ENCODE measurements at regions not wholly inside any gene's neighbourhood (a gene's known extent, or its start where the extent isn't known, plus 50 kb on each side); places are given as distances from the start of the nearest gene placed in this dataset.

DNA sequence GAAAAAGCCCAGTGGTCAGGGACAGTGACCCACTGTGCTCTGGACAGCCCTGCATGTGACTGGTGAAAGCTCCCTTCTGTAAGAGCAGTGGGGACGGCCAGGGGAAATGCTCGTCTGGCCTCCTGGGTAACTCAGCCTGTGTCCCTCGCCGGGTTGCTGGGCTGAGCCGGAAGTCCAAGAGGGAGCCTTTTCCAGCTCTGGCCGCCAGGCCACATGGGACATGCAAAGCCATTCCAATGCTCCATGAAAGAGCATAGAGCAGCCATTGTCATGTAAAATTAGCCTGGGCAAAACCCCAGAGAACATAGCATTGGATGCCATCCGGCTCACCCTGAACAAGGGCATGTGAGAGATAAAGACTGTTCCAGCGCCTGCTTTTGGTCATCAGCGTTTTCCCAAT, 64.9 kb upstream of the ADRB1 start:
- Histone ChIP-seq H3K4me2 (replicated peaks; ENCODE audit: extremely low read depth, low read length, poor library complexity, severe bottlenecking) (no peak overlapping the region), H3K27me3 (ENCODE audit: control insufficient read depth in 2 of 2, insufficient read depth in 2 of 2, low read length in 2 of 2) (no peaks in the 10 kb centered on the region), H3K9ac (ENCODE audit: insufficient read depth, low read length, poor library complexity, severe bottlenecking) (no peak overlapping the region), H4K20me1 (ENCODE audit: insufficient read depth, low read length) (no peaks in the 10 kb centered on the region), H3K36me3 (replicated peaks in 1 of 2; ENCODE audit: control insufficient read depth in 1 of 2, insufficient read depth in 2 of 2, low read length in 2 of 2) (no peaks in the 10 kb centered on the region), H3K4me1 (ENCODE audit: control insufficient read depth in 1 of 2, insufficient read depth in 2 of 2, low read length in 2 of 2) (peaks cover 20 to 32% of the 10 kb centered on the region in 2 donors), H3K9me3 (replicated peaks in 1 of 2; ENCODE audit: control insufficient read depth in 1 of 2, insufficient read depth in 1 of 2, low read length in 2 of 2) (no peaks in the 10 kb centered on the region), H2AFZ (ENCODE audit: insufficient read depth, low read depth, low read length, poor library complexity, severe bottlenecking) (no peak overlapping the region), H3K4me3 (replicated peaks in 1 of 3; ENCODE audit: low read depth in 2 of 3, low read length in 3 of 3) (no peak overlapping the region), H3K27ac (ENCODE audit: low read depth in 1 of 2, low read length in 2 of 2) (no peak overlapping the region), H3K79me2 (ENCODE audit: insufficient read depth, low read length) (no peaks in the 10 kb centered on the region)
- H3K9me3 Mint-ChIP-seq: peaks cover 0 to 5% (median 0%) of the 10 kb centered on the region in 7 donors
- H3K27ac Mint-ChIP-seq: peak overlapping the region in 1 of 7 donors; percentile 31
- WGBS (ENCODE audit: insufficient coverage): 100% methylated on average over 9 of the region's 9 CpGs
- peaks cover 39% of the 10 kb centered on the region for H3K4me1 Mint-ChIP-seq
- TF ChIP-seq, protein P1, sequence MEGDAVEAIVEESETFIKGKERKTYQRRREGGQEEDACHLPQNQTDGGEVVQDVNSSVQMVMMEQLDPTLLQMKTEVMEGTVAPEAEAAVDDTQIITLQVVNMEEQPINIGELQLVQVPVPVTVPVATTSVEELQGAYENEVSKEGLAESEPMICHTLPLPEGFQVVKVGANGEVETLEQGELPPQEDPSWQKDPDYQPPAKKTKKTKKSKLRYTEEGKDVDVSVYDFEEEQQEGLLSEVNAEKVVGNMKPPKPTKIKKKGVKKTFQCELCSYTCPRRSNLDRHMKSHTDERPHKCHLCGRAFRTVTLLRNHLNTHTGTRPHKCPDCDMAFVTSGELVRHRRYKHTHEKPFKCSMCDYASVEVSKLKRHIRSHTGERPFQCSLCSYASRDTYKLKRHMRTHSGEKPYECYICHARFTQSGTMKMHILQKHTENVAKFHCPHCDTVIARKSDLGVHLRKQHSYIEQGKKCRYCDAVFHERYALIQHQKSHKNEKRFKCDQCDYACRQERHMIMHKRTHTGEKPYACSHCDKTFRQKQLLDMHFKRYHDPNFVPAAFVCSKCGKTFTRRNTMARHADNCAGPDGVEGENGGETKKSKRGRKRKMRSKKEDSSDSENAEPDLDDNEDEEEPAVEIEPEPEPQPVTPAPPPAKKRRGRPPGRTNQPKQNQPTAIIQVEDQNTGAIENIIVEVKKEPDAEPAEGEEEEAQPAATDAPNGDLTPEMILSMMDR (IDR thresholded peaks at IDR 0.05): no peak
- peaks cover 0 to 3% of the 10 kb centered on the region in 2 donors for H3K36me3 Mint-ChIP-seq
- intact Hi-C loops (cut with micrococcal nuclease): no loop called here
- H3K27me3 Mint-ChIP-seq (ENCODE audit: low read depth in 3 of 3): peaks cover 0 to 3% (median 2%) of the 10 kb centered on the region in 3 donors
- H3K4me3 Mint-ChIP-seq: no peak overlapping the region
- DNase-seq: no peak

DNA sequence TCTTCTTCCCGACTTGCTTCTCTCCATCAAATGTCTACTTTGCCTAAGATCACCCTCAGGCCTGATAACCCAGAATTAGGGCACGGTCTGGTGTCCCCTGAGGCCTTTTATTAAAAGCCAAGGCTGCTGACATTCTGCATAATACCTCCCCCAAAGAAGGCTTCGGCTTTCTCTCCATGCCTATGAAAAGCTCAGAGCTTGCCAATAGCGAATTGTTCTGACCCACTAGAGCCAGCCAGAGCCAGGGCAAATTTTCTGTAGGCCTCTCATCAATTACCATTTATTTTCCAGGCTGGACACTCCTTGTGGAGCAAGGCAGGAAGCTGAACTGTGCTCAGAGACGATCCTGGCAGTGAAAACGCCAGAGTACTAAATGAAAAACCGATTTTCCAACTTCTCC, 64.3 kb upstream of the ADRB1 start:
- Mint-ChIP-seq H3K36me3 (peaks cover 0 to 3% of the 10 kb centered on the region in 2 donors), H3K4me1 (peaks cover 39% of the 10 kb centered on the region), H3K27me3 (ENCODE audit: low read depth in 3 of 3) (peaks cover 0 to 3% (median 2%) of the 10 kb centered on the region in 3 donors), H3K27ac (no peak overlapping the region), H3K4me3 (no peak overlapping the region), H3K9me3 (peaks cover 0 to 5% (median 0%) of the 10 kb centered on the region in 7 donors)
- Histone ChIP-seq H3K79me2 (ENCODE audit: insufficient read depth, low read length) (no peaks in the 10 kb centered on the region), H3K9ac (ENCODE audit: insufficient read depth, low read length, poor library complexity, severe bottlenecking) (no peak overlapping the region), H2AFZ (ENCODE audit: insufficient read depth, low read depth, low read length, poor library complexity, severe bottlenecking) (no peak overlapping the region), H3K36me3 (replicated peaks in 1 of 2; ENCODE audit: control insufficient read depth in 1 of 2, insufficient read depth in 2 of 2, low read length in 2 of 2) (no peaks in the 10 kb centered on the region), H3K4me2 (replicated peaks; ENCODE audit: extremely low read depth, low read length, poor library complexity, severe bottlenecking) (no peak overlapping the region), H4K20me1 (ENCODE audit: insufficient read depth, low read length) (no peaks in the 10 kb centered on the region), H3K27ac (ENCODE audit: low read depth in 1 of 2, low read length in 2 of 2) (no peak overlapping the region), H3K9me3 (replicated peaks in 1 of 2; ENCODE audit: control insufficient read depth in 1 of 2, insufficient read depth in 1 of 2, low read length in 2 of 2) (no peaks in the 10 kb centered on the region), H3K4me3 (replicated peaks in 1 of 3; ENCODE audit: low read depth in 2 of 3, low read length in 3 of 3) (no peak overlapping the region), H3K27me3 (ENCODE audit: control insufficient read depth in 2 of 2, insufficient read depth in 2 of 2, low read length in 2 of 2) (no peaks in the 10 kb centered on the region), H3K4me1 (ENCODE audit: control insufficient read depth in 1 of 2, insufficient read depth in 2 of 2, low read length in 2 of 2) (peaks cover 20 to 32% of the 10 kb centered on the region in 2 donors)
- 95% methylated on average over 4 of the region's 7 CpGs for WGBS (ENCODE audit: insufficient coverage)
- DNase-seq: no peak
- TF ChIP-seq, protein P1 (IDR thresholded peaks at IDR 0.05): no peak
- intact Hi-C loops (cut with micrococcal nuclease): no loop called here
